ENCODE measurements at regions not wholly inside any gene's neighbourhood (a gene's known extent, or its start where the extent isn't known, plus 50 kb on each side); places are given as distances from the start of the nearest gene placed in this dataset.

- DNase-seq (ENCODE audit: low spot score in 2 of 2) = no peak
- intact Hi-C loops (cut with DNase I; ENCODE audit: low total_unique reads) = no loop called here
- H3K4me3 ChIP-seq (ENCODE audit: low read depth, poor library complexity, severe bottlenecking) = no peak overlapping the region
- TF ChIP-seq CTCF (IDR thresholded peaks at IDR 0.05) = no peak
- TF ChIP-seq POLR2A (IDR thresholded peaks at IDR 0.05) = no peak
Observed at GRCh38 chr9:82108941-82109340, 120.4 kb downstream of the SPATA31D1 start.

- TF ChIP-seq POLR2A (IDR thresholded peaks at IDR 0.05) = no peak
- TF ChIP-seq CTCF (IDR thresholded peaks at IDR 0.05) = no peak
- no peak for DNase-seq (ENCODE audit: low spot score in 2 of 2)
- intact Hi-C loops (cut with DNase I; ENCODE audit: low total_unique reads) = no loop called here
- no peak overlapping the region for H3K4me3 ChIP-seq (ENCODE audit: low read depth, poor library complexity, severe bottlenecking)
Observed at GRCh38 chr9:82109626-82110025, 121.1 kb downstream of the SPATA31D1 start.

- 85 to 98% methylated on average over 3 of the region's 3 CpGs for WGBS, 2 donors
- TF ChIP-seq POLR2A (IDR thresholded peaks at IDR 0.05) (no peak), CTCF (IDR thresholded peaks at IDR 0.05) (no peak)
- no peak overlapping the region for H3K4me3 ChIP-seq (ENCODE audit: low read depth, poor library complexity, severe bottlenecking)
- DNase-seq (ENCODE audit: low spot score in 2 of 2) = no peak
- intact Hi-C loops (cut with DNase I; ENCODE audit: low total_unique reads) = no loop called here
Observed at GRCh38 chr9:82110881-82111280, 122.3 kb downstream of the SPATA31D1 start.

- 57 to 58% methylated on average over 1 of the region's 1 CpG for WGBS, 2 donors
- no peak for DNase-seq (ENCODE audit: low spot score in 2 of 2)
- intact Hi-C loops (cut with DNase I; ENCODE audit: low total_unique reads) = no loop called here
- H3K4me3 ChIP-seq (ENCODE audit: low read depth, poor library complexity, severe bottlenecking) = no peak overlapping the region
- TF ChIP-seq POLR2A (IDR thresholded peaks at IDR 0.05) (no peak), CTCF (IDR thresholded peaks at IDR 0.05) (no peak)
Observed at GRCh38 chr9:82115331-82115730, 126.8 kb downstream of the SPATA31D1 start.

GRCh38 chr9:82115900-82116299 lies 127.3 kb downstream of the SPATA31D1 start:
- DNase-seq (ENCODE audit: low spot score in 2 of 2) = no peak
- no peak overlapping the region for H3K4me3 ChIP-seq (ENCODE audit: low read depth, poor library complexity, severe bottlenecking)
- intact Hi-C loops (cut with DNase I; ENCODE audit: low total_unique reads) = no loop called here
- 92 to 93% methylated on average over 4 of the region's 4 CpGs for WGBS, 2 donors
- TF ChIP-seq CTCF (IDR thresholded peaks at IDR 0.05) (no peak), POLR2A (IDR thresholded peaks at IDR 0.05) (no peak)

- no peak overlapping the region for H3K4me3 ChIP-seq (ENCODE audit: low read depth, poor library complexity, severe bottlenecking)
- TF ChIP-seq POLR2A (IDR thresholded peaks at IDR 0.05) (no peak), CTCF (IDR thresholded peaks at IDR 0.05) (no peak)
- 36 to 42% methylated on average over 3 of the region's 3 CpGs for WGBS, 2 donors
- intact Hi-C loops (cut with DNase I; ENCODE audit: low total_unique reads) = no loop called here
- DNase-seq (ENCODE audit: low spot score in 2 of 2) = no peak
Observed at GRCh38 chr9:82116556-82116955, 128.0 kb downstream of the SPATA31D1 start.

Data from lower leg skin (tissue), 4 donors.